HG02885 (cell line): ENCODE measurements at regions not wholly inside any gene's neighbourhood (a gene's known extent, or its start where the extent isn't known, plus 50 kb on each side); places are given as distances from the start of the nearest gene placed in this dataset.
"Not testable (repeated sequence)": the region's sequence is repeated elsewhere in the genome, so short reads cannot be mapped to it uniquely, and the experiment has no call there.

Experiments used
- ATAC-seq: cut with Tn5 transposase; IDR thresholded peaks from one replicate; pipeline ENCODE4 v1.9.1; 2021; ENCODE audit warnings: mild to moderate bottlenecking; ENCODE audit not compliant: unreplicated experiment, poor library complexity

GRCh38 chr2:159880729-159881128, 82.7 kb upstream of the CD302 start:
- no peak for ATAC-seq

- peak; percentile 89 for ATAC-seq
Observed at GRCh38 chr2:159879051-159879604, 81.1 kb upstream of the CD302 start.

GRCh38 chr2:159875083-159875482, 77.1 kb upstream of the CD302 start:
- no peak for ATAC-seq

DNA sequence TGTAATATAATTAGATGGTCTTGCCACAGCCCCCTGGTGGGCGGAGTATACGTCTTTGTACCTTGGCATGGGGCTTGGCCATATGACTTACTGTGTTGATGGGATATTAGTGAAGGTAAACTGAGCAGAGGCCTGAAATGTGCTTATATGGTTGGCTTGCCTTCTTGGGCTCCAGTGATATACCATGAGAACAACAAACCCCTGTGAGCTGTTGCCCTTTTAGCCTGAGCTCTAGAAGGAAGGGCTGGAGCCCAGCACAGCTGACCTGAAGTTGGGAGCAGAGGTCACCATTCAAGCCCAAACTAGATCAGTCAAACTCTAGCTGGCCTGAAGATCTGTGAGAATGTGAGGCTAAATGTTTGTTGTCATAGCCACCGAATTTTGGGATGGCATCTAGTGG, 75.2 kb upstream of the CD302 start:
- no peak for ATAC-seq

GRCh38 chr2:159872353-159872752, 74.3 kb upstream of the CD302 start:
- no peak for ATAC-seq

DNA sequence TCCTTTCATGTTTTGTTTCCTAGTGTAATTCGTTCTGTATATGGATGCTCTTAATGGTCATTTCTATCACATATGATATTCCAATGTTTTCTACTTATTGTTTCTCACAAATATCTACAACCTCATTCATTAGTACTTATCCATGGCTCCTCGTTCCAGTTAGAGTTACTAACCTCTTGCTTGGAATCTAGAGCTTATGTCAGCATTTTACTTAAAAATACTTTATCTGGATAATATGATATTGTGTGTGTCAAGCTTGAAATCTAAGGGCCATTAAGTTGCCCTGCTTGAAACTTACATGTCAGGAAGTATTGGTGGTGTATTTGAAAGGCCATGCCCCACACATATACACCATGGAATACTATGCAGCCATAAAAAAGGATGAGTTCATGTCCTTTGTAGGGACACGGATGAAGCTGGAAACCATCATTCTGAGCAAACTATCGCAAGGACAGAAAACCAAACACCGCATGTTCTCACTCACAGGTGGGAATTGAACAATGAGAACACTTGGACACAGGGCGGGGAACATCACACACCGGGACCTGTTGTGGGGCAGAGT, 70.7 kb upstream of the CD302 start:
- not testable (repeated sequence) for ATAC-seq

GRCh38 chr2:159867567-159868361, 69.8 kb upstream of the CD302 start:
- ATAC-seq = no peak

GRCh38 chr2:159863526-159864160, 65.6 kb upstream of the CD302 start:
- no peak for ATAC-seq

- no peak for ATAC-seq
Observed at GRCh38 chr2:159860581-159861310, 62.7 kb upstream of the CD302 start.

- no peak for ATAC-seq
Observed at GRCh38 chr2:159859583-159859982, 61.6 kb upstream of the CD302 start.

DNA sequence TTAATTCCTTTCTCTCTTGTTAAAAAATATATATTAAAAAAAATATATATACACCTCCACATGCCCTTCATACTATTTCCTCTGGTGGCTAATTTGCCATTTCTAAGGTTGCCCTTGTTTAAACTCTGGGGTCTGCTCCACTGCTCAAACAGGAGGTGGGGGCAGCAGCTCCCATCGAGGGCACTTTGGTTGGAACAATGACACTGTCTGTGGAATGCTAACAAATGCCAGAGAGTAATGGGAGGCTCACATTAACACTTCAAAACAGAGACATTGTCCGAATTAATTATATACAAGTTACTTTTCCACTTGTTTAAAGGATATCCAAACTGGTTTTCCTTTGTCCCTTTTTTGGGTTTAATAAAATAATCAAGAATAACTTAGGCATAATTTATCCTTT, 58.8 kb upstream of the CD302 start:
- no peak for ATAC-seq

DNA sequence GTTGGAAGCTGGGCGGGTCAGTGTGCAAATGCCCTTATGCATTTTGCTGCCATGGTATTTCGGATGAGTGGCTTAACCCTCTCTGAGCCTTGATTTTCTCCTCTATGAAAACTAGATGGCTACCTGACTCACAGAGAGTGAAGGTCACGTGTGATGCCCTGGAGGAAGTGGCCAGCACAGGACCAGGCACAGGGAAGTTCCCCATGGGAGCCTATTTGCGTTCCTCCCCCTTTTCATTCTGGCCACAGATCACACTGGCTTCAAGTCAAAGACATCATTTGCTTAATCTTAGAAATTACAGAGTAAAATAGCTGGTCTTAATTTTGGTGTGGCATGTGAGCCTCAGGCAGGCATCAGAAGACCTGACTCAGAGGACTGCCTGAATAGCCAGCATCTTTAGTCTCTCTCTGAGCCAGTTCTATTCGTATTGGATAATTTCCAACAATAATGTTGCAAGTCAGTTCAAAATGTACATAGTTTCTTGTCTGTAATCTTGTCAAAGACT, 57.6 kb upstream of the CD302 start:
- no peak for ATAC-seq

DNA sequence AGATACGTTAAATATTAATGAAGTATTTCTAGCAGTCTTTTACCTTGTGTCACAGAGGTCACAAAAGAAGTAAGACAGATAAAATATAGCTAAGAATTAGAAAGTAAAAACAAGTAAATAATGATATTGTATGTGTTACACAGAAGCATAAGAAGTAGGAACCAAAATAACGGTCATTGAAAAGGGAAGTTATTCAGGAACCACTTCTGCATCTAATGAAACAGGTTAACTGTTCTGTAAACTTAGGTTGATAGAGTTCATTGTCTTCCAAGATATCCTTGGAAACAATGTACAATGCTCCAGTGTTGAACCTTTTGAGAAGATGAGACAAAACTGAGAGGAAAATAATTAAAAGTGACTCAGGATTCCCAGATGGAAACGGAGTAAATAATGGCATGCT, 57.1 kb upstream of the CD302 start:
- ATAC-seq = no peak

DNA sequence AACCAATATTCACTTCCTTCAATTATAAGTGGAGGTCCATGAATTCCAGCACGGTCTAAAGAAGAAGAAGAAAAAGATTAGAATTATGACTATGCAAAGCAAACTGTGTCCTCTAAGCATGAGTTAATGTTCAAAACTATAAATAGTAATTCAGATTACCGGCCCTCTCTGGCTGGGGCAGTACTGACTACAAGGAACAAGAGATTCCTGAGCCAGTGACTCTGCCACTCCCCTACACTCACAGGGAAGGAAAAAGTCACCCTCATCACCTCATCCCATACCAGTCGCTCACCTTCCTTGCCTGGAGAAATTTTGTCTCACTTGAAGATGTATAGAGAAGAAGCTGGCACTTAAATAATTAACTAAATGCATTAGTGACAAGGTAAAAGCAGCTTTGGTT, 56.5 kb upstream of the CD302 start:
- no peak for ATAC-seq

GRCh38 chr2:159853101-159853500, 55.1 kb upstream of the CD302 start:
- no peak for ATAC-seq

- ATAC-seq = no peak
Observed at GRCh38 chr2:159851941-159852340, 53.9 kb upstream of the CD302 start.

DNA sequence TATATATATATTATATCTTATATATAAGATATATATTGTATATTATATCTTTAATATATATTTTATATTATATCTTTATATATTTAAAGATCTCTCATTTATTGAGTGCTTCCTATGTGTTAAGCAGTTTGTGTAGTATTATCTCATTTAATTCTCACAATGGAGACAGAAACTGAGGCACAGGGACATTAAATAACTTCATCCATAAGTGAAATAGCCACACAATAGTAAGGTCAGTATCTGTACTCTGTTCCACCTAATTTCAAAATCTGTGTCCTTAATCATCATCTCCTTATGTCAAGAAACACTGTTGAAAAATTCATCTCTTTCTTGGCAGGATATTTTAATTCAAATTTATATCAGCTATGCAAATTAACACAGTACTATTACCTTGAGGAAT, 52.8 kb upstream of the CD302 start:
- no peak for ATAC-seq

GRCh38 chr2:159849160-159849813, 51.3 kb upstream of the CD302 start:
- ATAC-seq = no peak
